Transverse colon (tissue), 4 donors: ENCODE measurements at regions not wholly inside any gene's neighbourhood (a gene's known extent, or its start where the extent isn't known, plus 50 kb on each side); places are given as distances from the start of the nearest gene placed in this dataset.

ENCODE experiments used
- DNase-seq: peaks from one replicate; pipeline ENCODE4 v3.0.0-alpha.2; 2019
- H3K27ac ChIP-seq, 4 donors: fragments of 200-600 bp; sonication (generic); 2 replicates each; pipeline ENCODE4 v1.5.1; 2016 to 2018; ENCODE audit warnings: inconsistent platforms in 4 of 4
- H3K27me3 ChIP-seq: fragments of 200-600 bp; sonication (generic); 2 replicates; pipeline ENCODE4 v1.5.1; 2017; ENCODE audit warnings: inconsistent platforms
- H3K36me3 ChIP-seq, 4 donors: fragments of 200-600 bp; sonication (generic); 2 replicates each; pipeline ENCODE4 v1.5.1; 2017 to 2019; ENCODE audit warnings: inconsistent platforms in 4 of 4
- H3K4me1 ChIP-seq, 4 donors: fragments of 200-600 bp; sonication (generic); 2 replicates each; pipeline ENCODE4 v1.5.1; 2017 to 2020; ENCODE audit warnings: inconsistent platforms in 4 of 4
- H3K4me3 ChIP-seq, 4 donors: fragments of 200-600 bp; sonication (generic); 1 replicate in 1 of 4; 2 replicates in 3 of 4; pipeline versions ENCODE4 v1.5.1 to v1.6.1; 2017 to 2019; ENCODE audit warnings: inconsistent platforms in 4 of 4
- H3K9me3 ChIP-seq, 2 donors: fragments of 200-600 bp; sonication (generic); 2 replicates each; pipeline ENCODE4 v1.5.1; 2017 to 2019; ENCODE audit warnings: inconsistent platforms in 2 of 2
- CTCF ChIP-seq, 5 experiments: fragments of 200-600 bp in 3 of 5; fragments of 450-650 bp in 2 of 5; sonication (generic) in 3 of 5; IDR thresholded peaks; 1 replicate in 2 of 5; 2 replicates in 3 of 5; pipeline ENCODE4 v1.5.1; 2016 to 2017; ENCODE audit warnings: antibody characterized with exemption in 5 of 5, inconsistent platforms in 3 of 5, mild to moderate bottlenecking in 2 of 5, moderate library complexity in 1 of 5
- EP300 ChIP-seq: sonication (generic); formaldehyde crosslinking; IDR thresholded peaks from one replicate; pipeline ENCODE4 v1.6.1; 2017; ENCODE audit warnings: antibody characterized with exemption, low read depth
- POLR2A ChIP-seq: fragments of 450-650 bp; IDR thresholded peaks from one replicate; pipeline ENCODE4 v1.6.1; 2016; ENCODE audit warnings: antibody characterized with exemption, mild to moderate bottlenecking, moderate library complexity
- POLR2AphosphoS5 ChIP-seq, 3 donors: sonication (generic); formaldehyde crosslinking; IDR thresholded peaks; one replicate each; pipeline ENCODE4 v1.6.1; 2016; ENCODE audit warnings: antibody characterized with exemption in 3 of 3
- WGBS, 2 donors: methylation state at CpG; one replicate each; pipeline ENCODE4 v1.1.5; 2018; ENCODE audit warnings: low coverage in 1 of 2; 5-methylcytosine and 5-hydroxymethylcytosine counted together
- in situ Hi-C, 4 donors: fragments of 200-750 bp; cut with MboI; loops; one replicate each; pipeline versions ENCODE4 v1.15.0 to v1.15.1; 2017; ENCODE audit warnings: low sequenced_read_pairs in 3 of 4, low pct_ligation_motif_present in 1 of 4, low pct_unique_long_range_greater_than_20kb in 1 of 4
- intact Hi-C: fragments of 100-400 bp; cut with DNase I; formaldehyde crosslinking; loops from one replicate; pipeline ENCODE4 v1.15.1; 2023; ENCODE audit warnings: low total_unique reads

GRCh38 chr1:79617777-79618176 lies 611.2 kb upstream of the ADGRL4 start:
- H3K36me3 ChIP-seq: no peaks in the 10 kb centered on the region
- no peaks in the 10 kb centered on the region for H3K9me3 ChIP-seq
- H3K27me3 ChIP-seq: no peaks in the 10 kb centered on the region
- H3K27ac ChIP-seq: no peak overlapping the region
- in situ Hi-C loops (no loop called here), intact Hi-C loops (no loop called here)
- no peak overlapping the region for H3K4me3 ChIP-seq
- H3K4me1 ChIP-seq: no peaks in the 10 kb centered on the region
- TF ChIP-seq POLR2A: no peak
- no peak for TF ChIP-seq EP300
- WGBS, 2 donors: 81 to 83% methylated on average over 2 of the region's 2 CpGs
- no peak for DNase-seq

- TF ChIP-seq POLR2A: no peak
- no peak for TF ChIP-seq EP300
- no peak for TF ChIP-seq POLR2AphosphoS5 (IDR thresholded peaks at IDR 0.05)
- no peak for TF ChIP-seq CTCF (IDR thresholded peaks at IDR 0.05)
- no peak for DNase-seq
- in situ Hi-C loops (no loop called here), intact Hi-C loops (no loop called here)
- Histone ChIP-seq H3K27ac (no peak overlapping the region), H3K36me3 (no peaks in the 10 kb centered on the region), H3K4me1 (no peaks in the 10 kb centered on the region), H3K4me3 (no peak overlapping the region), H3K27me3 (no peaks in the 10 kb centered on the region), H3K9me3 (no peaks in the 10 kb centered on the region)
- 37 to 39% methylated on average over 2 of the region's 2 CpGs for WGBS, 2 donors
Observed at GRCh38 chr1:79614762-79615161, 608.2 kb upstream of the ADGRL4 start.

GRCh38 chr1:79614106-79614505 lies 607.6 kb upstream of the ADGRL4 start:
- Histone ChIP-seq H3K9me3 (no peaks in the 10 kb centered on the region), H3K27me3 (no peaks in the 10 kb centered on the region), H3K36me3 (no peaks in the 10 kb centered on the region), H3K4me3 (no peak overlapping the region), H3K27ac (no peak overlapping the region), H3K4me1 (no peaks in the 10 kb centered on the region)
- intact Hi-C loops (no loop called here), in situ Hi-C loops (no loop called here)
- DNase-seq: no peak
- TF ChIP-seq POLR2AphosphoS5 (IDR thresholded peaks at IDR 0.05) (no peak), CTCF (IDR thresholded peaks at IDR 0.05) (no peak), EP300 (no peak), POLR2A (no peak)

- Histone ChIP-seq H3K36me3 (no peaks in the 10 kb centered on the region), H3K4me1 (no peaks in the 10 kb centered on the region), H3K4me3 (no peak overlapping the region), H3K27ac (no peak overlapping the region), H3K9me3 (no peaks in the 10 kb centered on the region), H3K27me3 (no peaks in the 10 kb centered on the region)
- intact Hi-C loops: no loop called here
- in situ Hi-C loops: no loop called here
- WGBS, 2 donors: 8 to 94% methylated on average over 1 of the region's 1 CpG
- TF ChIP-seq POLR2AphosphoS5 (IDR thresholded peaks at IDR 0.05): no peak
- TF ChIP-seq EP300: no peak
- no peak for TF ChIP-seq POLR2A
- no peak for TF ChIP-seq CTCF (IDR thresholded peaks at IDR 0.05)
- no peak for DNase-seq
Observed at GRCh38 chr1:79613046-79613445, 606.5 kb upstream of the ADGRL4 start.

GRCh38 chr1:79604490-79605198 lies 598.1 kb upstream of the ADGRL4 start:
- Histone ChIP-seq H3K4me3 (no peak overlapping the region), H3K4me1 (no peaks in the 10 kb centered on the region), H3K27ac (no peak overlapping the region), H3K36me3 (no peaks in the 10 kb centered on the region), H3K27me3 (no peaks in the 10 kb centered on the region), H3K9me3 (no peaks in the 10 kb centered on the region)
- no peak for DNase-seq
- no peak for TF ChIP-seq EP300
- no peak for TF ChIP-seq POLR2AphosphoS5 (IDR thresholded peaks at IDR 0.05)
- no peak for TF ChIP-seq POLR2A
- TF ChIP-seq CTCF (IDR thresholded peaks at IDR 0.05): no peak
- intact Hi-C loops: no loop called here
- in situ Hi-C loops: no loop called here
- 33 to 47% methylated on average over 3 to 9 of the region's 9 CpGs for WGBS, 2 donors
